Osteoblast (primary cell): ENCODE measurements at regions not wholly inside any gene's neighbourhood (a gene's known extent, or its start where the extent isn't known, plus 50 kb on each side); places are given as distances from the start of the nearest gene placed in this dataset.

Experiments used
- DNase-seq: peaks from one replicate; pipeline ENCODE4 v3.0.0; 2011; ENCODE audit warnings: low spot score, mixed read lengths; ENCODE audit not compliant: insufficient read length; ENCODE audit errors: missing footprints
- H2AFZ ChIP-seq: 2 replicates; pipeline ENCODE4 v1.6.0; 2011; ENCODE audit warnings: mild to moderate bottlenecking, low read length
- H3K27ac ChIP-seq: 2 replicates; pipeline ENCODE4 v1.5.1; 2011; ENCODE audit warnings: mild to moderate bottlenecking, low read depth, low read length, moderate library complexity
- H3K27me3 ChIP-seq: 2 replicates; pipeline ENCODE4 v1.6.0; 2012; ENCODE audit warnings: mild to moderate bottlenecking, control low read depth, inconsistent platforms, low read length, moderate library complexity; ENCODE audit not compliant: insufficient read depth
- H3K36me3 ChIP-seq: 2 replicates; pipeline ENCODE4 v1.5.1; 2011; ENCODE audit warnings: mild to moderate bottlenecking, low read length, control low read depth, moderate library complexity; ENCODE audit not compliant: insufficient read depth
- H3K4me1 ChIP-seq: 2 replicates; pipeline ENCODE4 v1.5.1; 2011; ENCODE audit warnings: mild to moderate bottlenecking, low read length, control low read depth, moderate library complexity; ENCODE audit not compliant: insufficient read depth
- H3K4me2 ChIP-seq: 2 replicates; pipeline ENCODE4 v1.6.0; 2011; ENCODE audit warnings: mild to moderate bottlenecking, low read length; ENCODE audit not compliant: insufficient read depth
- H3K4me3 ChIP-seq: fragments of 200-600 bp; sonication (generic); 3 replicates; pipeline ENCODE4 v1.5.1; 2012; ENCODE audit warnings: mild to moderate bottlenecking, low read length, inconsistent platforms; ENCODE audit not compliant: insufficient read depth
- H3K79me2 ChIP-seq: 2 replicates; pipeline ENCODE4 v1.6.0; 2012; ENCODE audit warnings: mild to moderate bottlenecking, low read length, control low read depth, inconsistent platforms; ENCODE audit not compliant: insufficient read depth
- H3K9me3 ChIP-seq: 2 replicates; pipeline ENCODE4 v1.5.1; 2011; ENCODE audit warnings: low read depth, low read length, control low read depth
- H4K20me1 ChIP-seq: 2 replicates; pipeline ENCODE4 v1.6.0; 2012; ENCODE audit warnings: mild to moderate bottlenecking, low read length, control low read depth; ENCODE audit not compliant: insufficient read depth
- TF ChIP-seq, protein P1 (sequence below): IDR thresholded peaks from 2 replicates; pipeline ENCODE4 v1.5.1; 2011; ENCODE audit warnings: mild to moderate bottlenecking, low read depth, low read length, moderate library complexity; ENCODE audit errors: extremely low read depth

DNA sequence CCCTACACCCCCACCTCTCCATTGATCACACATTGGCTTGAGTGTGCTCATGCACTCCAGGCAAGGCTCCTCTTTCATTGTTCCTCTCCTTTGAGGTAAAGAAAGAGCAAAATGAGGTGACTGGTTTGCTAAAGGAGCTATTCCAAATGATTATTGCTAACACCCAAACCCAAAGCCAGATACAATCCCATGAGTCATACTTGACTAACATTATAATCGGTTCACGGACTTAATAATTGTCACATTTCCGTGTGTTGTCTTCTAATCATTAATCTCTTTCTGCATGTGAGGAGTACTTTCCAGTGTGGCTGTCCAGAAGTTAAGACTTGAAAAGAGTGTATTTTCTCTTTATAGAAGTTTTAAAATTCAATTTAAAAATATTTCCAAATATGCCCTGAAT lies 174.3 kb upstream of the SFRP2 start:
- H3K4me3 ChIP-seq: no peak overlapping the region
- H3K4me1 ChIP-seq: no peaks in the 10 kb centered on the region
- H2AFZ ChIP-seq: no peak overlapping the region
- H3K36me3 ChIP-seq: no peaks in the 10 kb centered on the region
- no peak overlapping the region for H3K4me2 ChIP-seq
- no peak overlapping the region for H3K27ac ChIP-seq
- H3K79me2 ChIP-seq: no peaks in the 10 kb centered on the region
- H3K9me3 ChIP-seq: no peaks in the 10 kb centered on the region
- TF ChIP-seq, protein P1, sequence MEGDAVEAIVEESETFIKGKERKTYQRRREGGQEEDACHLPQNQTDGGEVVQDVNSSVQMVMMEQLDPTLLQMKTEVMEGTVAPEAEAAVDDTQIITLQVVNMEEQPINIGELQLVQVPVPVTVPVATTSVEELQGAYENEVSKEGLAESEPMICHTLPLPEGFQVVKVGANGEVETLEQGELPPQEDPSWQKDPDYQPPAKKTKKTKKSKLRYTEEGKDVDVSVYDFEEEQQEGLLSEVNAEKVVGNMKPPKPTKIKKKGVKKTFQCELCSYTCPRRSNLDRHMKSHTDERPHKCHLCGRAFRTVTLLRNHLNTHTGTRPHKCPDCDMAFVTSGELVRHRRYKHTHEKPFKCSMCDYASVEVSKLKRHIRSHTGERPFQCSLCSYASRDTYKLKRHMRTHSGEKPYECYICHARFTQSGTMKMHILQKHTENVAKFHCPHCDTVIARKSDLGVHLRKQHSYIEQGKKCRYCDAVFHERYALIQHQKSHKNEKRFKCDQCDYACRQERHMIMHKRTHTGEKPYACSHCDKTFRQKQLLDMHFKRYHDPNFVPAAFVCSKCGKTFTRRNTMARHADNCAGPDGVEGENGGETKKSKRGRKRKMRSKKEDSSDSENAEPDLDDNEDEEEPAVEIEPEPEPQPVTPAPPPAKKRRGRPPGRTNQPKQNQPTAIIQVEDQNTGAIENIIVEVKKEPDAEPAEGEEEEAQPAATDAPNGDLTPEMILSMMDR: no peak
- H3K27me3 ChIP-seq: no peaks in the 10 kb centered on the region
- DNase-seq: no peak
- H4K20me1 ChIP-seq: no peaks in the 10 kb centered on the region

- no peak for DNase-seq
- no peak overlapping the region for H2AFZ ChIP-seq
These were observed 173.6 kb upstream of the SFRP2 start for GRCh38 chr4:153962311-153963039.

DNA sequence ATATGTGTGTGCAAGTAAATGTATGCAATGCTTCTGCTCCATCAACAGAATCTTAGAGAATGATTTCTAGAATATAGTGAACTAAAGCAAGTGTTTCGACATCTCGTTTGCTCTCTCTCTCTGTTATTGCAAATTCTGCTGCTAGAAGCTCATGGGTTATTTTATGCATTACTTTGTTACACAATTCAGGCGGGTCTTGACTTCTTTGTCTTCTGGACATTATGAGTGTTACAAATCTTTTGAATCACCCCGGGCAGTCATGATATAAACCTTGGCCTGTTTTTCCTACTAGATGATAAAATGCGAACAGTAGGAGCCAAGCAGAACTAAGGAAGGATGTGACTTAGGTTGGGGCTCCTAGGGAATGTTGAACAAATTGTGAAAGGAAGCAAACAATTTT lies 166.4 kb upstream of the SFRP2 start:
- no peak for DNase-seq
- Histone ChIP-seq H3K4me2 (no peak overlapping the region), H4K20me1 (no peaks in the 10 kb centered on the region), H3K9me3 (no peaks in the 10 kb centered on the region), H3K27ac (no peak overlapping the region), H3K79me2 (no peaks in the 10 kb centered on the region), H3K4me3 (no peak overlapping the region), H2AFZ (no peak overlapping the region), H3K27me3 (no peaks in the 10 kb centered on the region), H3K4me1 (no peaks in the 10 kb centered on the region), H3K36me3 (no peaks in the 10 kb centered on the region)
- TF ChIP-seq, protein P1: no peak

More at GRCh38 chr4:153962311-153963039, 173.6 kb upstream of the SFRP2 start:
- H3K27ac ChIP-seq: no peak overlapping the region
- TF ChIP-seq, protein P1: no peak
- H3K4me3 ChIP-seq: no peak overlapping the region
- no peaks in the 10 kb centered on the region for H3K79me2 ChIP-seq
- H3K4me2 ChIP-seq: no peak overlapping the region
- no peaks in the 10 kb centered on the region for H3K27me3 ChIP-seq
- H3K9me3 ChIP-seq: no peaks in the 10 kb centered on the region
- no peaks in the 10 kb centered on the region for H3K4me1 ChIP-seq
- H4K20me1 ChIP-seq: no peaks in the 10 kb centered on the region
- no peaks in the 10 kb centered on the region for H3K36me3 ChIP-seq

- Histone ChIP-seq H3K4me2 (no peak overlapping the region), H3K4me3 (no peak overlapping the region), H2AFZ (no peak overlapping the region), H3K4me1 (no peaks in the 10 kb centered on the region), H4K20me1 (no peaks in the 10 kb centered on the region), H3K9me3 (no peaks in the 10 kb centered on the region), H3K27me3 (no peaks in the 10 kb centered on the region), H3K36me3 (no peaks in the 10 kb centered on the region), H3K27ac (no peak overlapping the region), H3K79me2 (no peaks in the 10 kb centered on the region)
- TF ChIP-seq, protein P1: no peak
- DNase-seq: no peak
These were observed 165.8 kb upstream of the SFRP2 start for GRCh38 chr4:153954654-153955053.
